Body of pancreas (tissue), 4 donors: ENCODE measurements at regions not wholly inside any gene's neighbourhood (a gene's known extent, or its start where the extent isn't known, plus 50 kb on each side); places are given as distances from the start of the nearest gene placed in this dataset.
"Not testable (repeated sequence)": the region's sequence is repeated elsewhere in the genome, so short reads cannot be mapped to it uniquely, and the experiment has no call there.

Experiments used
- ATAC-seq: fragments of 150-250 bp; one replicate; pipeline ENCODE4 v1.9.1; 2016
- DNase-seq, 4 donors: peaks; one replicate each; pipeline ENCODE4 v3.0.0-alpha.2; 2019
- H3K27ac ChIP-seq, 4 donors: fragments of 200-600 bp; sonication (generic); 1 replicate in 3 of 4; 2 replicates in 1 of 4; pipeline versions ENCODE4 v1.5.1 to v1.6.1; 2016 to 2019; ENCODE audit warnings: mild to moderate bottlenecking in 1 of 4, mixed read lengths in 1 of 4, moderate library complexity in 1 of 4
- H3K27me3 ChIP-seq, 2 donors: fragments of 200-600 bp; sonication (generic); one replicate each; pipeline ENCODE4 v1.6.0; 2016; ENCODE audit warnings: mild to moderate bottlenecking in 1 of 2
- H3K36me3 ChIP-seq, 2 donors: fragments of 200-600 bp; sonication (generic); replicated peaks in 1 of 2; 2 replicates each; pipeline ENCODE4 v1.5.1; 2016; ENCODE audit warnings: low read depth in 2 of 2; ENCODE audit not compliant: insufficient read depth in 1 of 2
- H3K4me1 ChIP-seq: fragments of 200-600 bp; sonication (generic); one replicate; pipeline ENCODE4 v1.6.0; 2016
- H3K4me3 ChIP-seq, 2 donors: fragments of 200-600 bp; sonication (generic); 1 replicate in 1 of 2; 2 replicates in 1 of 2; pipeline ENCODE4 v1.5.1; 2016 to 2019
- H3K9me3 ChIP-seq, 3 donors: fragments of 200-600 bp; sonication (generic); 1 replicate in 2 of 3; 2 replicates in 1 of 3; pipeline ENCODE4 v1.5.1; 2016
- POLR2A ChIP-seq, 3 donors: fragments of 450-650 bp; IDR thresholded peaks; one replicate each; pipeline ENCODE4 v1.6.1; 2016; ENCODE audit warnings: antibody characterized with exemption in 3 of 3, mild to moderate bottlenecking in 2 of 3
- WGBS, 2 donors: methylation state at CpG; one replicate each; pipeline ENCODE4 v1.1.5; 2017; 5-methylcytosine and 5-hydroxymethylcytosine counted together
- intact Hi-C: fragments of 100-400 bp; cut with DNase I; formaldehyde crosslinking; loops from one replicate; pipeline ENCODE4 v1.15.1; 2023
- TF ChIP-seq, protein P1 (sequence below), 7 experiments: fragments of 450-650 bp in 4 of 7; fragments of 200-600 bp in 3 of 7; sonication (generic) in 3 of 7; IDR thresholded peaks; one replicate each; pipeline ENCODE4 v1.5.1; 2016 to 2019; ENCODE audit warnings: antibody characterized with exemption in 7 of 7

DNA sequence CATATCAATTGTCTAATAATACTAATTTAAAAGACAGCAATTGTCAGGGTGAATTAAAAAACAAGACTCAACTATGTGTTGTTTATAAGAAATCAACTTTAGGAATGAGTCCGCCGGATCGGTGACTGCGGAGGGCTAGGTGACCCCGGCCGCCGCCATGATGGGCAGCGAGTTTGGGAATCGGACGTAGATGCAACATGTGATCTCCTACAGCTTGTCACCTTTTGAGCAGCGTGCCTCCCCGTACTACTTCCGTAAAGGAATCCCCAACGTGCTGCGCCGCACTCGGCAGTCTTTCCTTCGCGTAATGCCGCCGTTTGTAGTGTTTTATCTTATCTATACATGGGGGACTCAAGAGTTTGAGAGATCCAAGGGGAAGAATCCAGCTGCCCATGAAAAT lies 742.5 kb upstream of the PABPC4L start:
- H3K27me3 ChIP-seq = no peaks in the 10 kb centered on the region
- no peak overlapping the region for H3K27ac ChIP-seq
- no peaks in the 10 kb centered on the region for H3K36me3 ChIP-seq
- 92 to 95% methylated on average over 21 of the region's 21 CpGs for WGBS, 2 donors
- DNase-seq (no peak), ATAC-seq (no peak)
- intact Hi-C loops = no loop called here
- H3K4me1 ChIP-seq = no peaks in the 10 kb centered on the region
- no peaks in the 10 kb centered on the region for H3K9me3 ChIP-seq
- TF ChIP-seq, protein P1, sequence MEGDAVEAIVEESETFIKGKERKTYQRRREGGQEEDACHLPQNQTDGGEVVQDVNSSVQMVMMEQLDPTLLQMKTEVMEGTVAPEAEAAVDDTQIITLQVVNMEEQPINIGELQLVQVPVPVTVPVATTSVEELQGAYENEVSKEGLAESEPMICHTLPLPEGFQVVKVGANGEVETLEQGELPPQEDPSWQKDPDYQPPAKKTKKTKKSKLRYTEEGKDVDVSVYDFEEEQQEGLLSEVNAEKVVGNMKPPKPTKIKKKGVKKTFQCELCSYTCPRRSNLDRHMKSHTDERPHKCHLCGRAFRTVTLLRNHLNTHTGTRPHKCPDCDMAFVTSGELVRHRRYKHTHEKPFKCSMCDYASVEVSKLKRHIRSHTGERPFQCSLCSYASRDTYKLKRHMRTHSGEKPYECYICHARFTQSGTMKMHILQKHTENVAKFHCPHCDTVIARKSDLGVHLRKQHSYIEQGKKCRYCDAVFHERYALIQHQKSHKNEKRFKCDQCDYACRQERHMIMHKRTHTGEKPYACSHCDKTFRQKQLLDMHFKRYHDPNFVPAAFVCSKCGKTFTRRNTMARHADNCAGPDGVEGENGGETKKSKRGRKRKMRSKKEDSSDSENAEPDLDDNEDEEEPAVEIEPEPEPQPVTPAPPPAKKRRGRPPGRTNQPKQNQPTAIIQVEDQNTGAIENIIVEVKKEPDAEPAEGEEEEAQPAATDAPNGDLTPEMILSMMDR (IDR thresholded peaks at IDR 0.05) = no peak
- no peak for TF ChIP-seq POLR2A (IDR thresholded peaks at IDR 0.05)
- no peak overlapping the region for H3K4me3 ChIP-seq

- Histone ChIP-seq H3K9me3 (no peaks in the 10 kb centered on the region), H3K36me3 (no peaks in the 10 kb centered on the region), H3K27me3 (no peaks in the 10 kb centered on the region), H3K27ac (no peak overlapping the region), H3K4me1 (no peaks in the 10 kb centered on the region), H3K4me3 (no peak overlapping the region)
- ATAC-seq (no peak), DNase-seq (no peak)
- TF ChIP-seq, protein P1 (IDR thresholded peaks at IDR 0.05) = no peak
- TF ChIP-seq POLR2A (IDR thresholded peaks at IDR 0.05) = no peak
- WGBS, 2 donors = 72 to 75% methylated on average over 3 of the region's 3 CpGs
- intact Hi-C loops = no loop called here
Measured at GRCh38 chr4:134936014-134936413, 734.4 kb upstream of the PABPC4L start.

DNA sequence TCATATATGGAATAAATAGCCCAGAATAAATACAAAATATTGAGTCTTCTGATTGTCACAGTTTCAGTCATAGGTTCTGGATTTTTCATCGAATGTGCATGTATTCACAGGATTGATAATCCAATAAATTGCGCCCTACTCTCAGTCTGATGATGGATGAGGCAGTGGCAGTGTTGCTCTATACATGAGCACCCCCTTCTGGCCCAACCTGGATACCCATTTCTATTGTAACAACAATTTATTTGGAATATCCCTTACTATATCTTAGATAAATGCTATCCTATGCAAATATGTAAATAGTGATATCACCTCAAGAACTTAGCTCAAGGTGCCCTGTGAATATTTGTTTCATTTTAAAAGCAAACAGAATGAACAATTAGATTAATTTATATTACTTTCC lies 733.7 kb upstream of the PABPC4L start:
- Histone ChIP-seq H3K27me3 (no peaks in the 10 kb centered on the region), H3K36me3 (no peaks in the 10 kb centered on the region), H3K4me1 (no peaks in the 10 kb centered on the region), H3K9me3 (no peaks in the 10 kb centered on the region), H3K4me3 (no peak overlapping the region), H3K27ac (no peak overlapping the region)
- DNase-seq (peak in 2 of 4 donors; percentile 8 to 17), ATAC-seq (no peak)
- intact Hi-C loops = no loop called here
- WGBS, 2 donors = 39 to 67% methylated on average over 2 of the region's 2 CpGs
- no peak for TF ChIP-seq POLR2A (IDR thresholded peaks at IDR 0.05)
- TF ChIP-seq, protein P1 (IDR thresholded peaks at IDR 0.05) = peak in 5 of 7 experiments; percentile 8 to 35 (median 23)

DNA sequence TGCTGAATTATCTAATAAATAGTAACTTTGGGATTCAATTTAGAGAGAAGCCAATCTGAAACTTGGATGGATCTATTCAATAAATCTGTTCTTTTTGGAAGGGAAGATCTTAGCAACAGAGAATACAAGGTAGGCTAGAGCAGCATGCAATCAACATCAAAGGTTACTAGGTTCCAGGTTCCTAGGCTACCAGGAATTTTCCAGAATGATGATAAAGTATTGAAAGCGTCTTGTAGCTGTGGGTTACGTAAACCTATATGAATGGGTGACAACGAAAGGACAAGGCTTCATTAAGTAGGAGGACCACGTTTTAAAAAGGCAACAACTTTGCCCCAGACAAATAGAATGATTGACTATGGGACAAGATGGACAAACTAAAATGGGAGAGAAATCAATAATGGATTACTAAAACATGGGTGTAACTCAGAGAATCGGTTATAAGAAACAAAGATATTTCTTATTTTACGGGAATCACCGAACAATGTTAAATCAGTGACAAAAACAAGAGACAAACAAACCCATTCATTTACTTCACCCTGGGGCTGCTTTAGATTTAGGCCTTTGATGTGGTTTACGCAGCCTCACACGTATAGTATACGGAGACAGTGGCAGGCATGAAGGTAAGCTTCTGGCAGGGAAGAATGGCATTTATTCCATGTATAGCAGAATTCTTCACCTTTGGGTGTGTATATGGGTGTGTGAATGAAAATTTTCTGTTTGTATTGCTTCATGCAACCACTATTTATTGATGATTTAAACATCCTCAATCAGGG lies 732.6 kb upstream of the PABPC4L start:
- ATAC-seq = no peak
- no peak for TF ChIP-seq POLR2A (IDR thresholded peaks at IDR 0.05)
- TF ChIP-seq, protein P1 (IDR thresholded peaks at IDR 0.05) = no peak
- H3K4me1 ChIP-seq = no peaks in the 10 kb centered on the region
- WGBS, 2 donors = 64 to 66% methylated on average over 10 of the region's 10 CpGs
- no peaks in the 10 kb centered on the region for H3K9me3 ChIP-seq
- intact Hi-C loops = no loop called here
- H3K4me3 ChIP-seq = no peak overlapping the region
- no peak for DNase-seq
- H3K27ac ChIP-seq = no peak overlapping the region
- H3K27me3 ChIP-seq = no peaks in the 10 kb centered on the region
- no peaks in the 10 kb centered on the region for H3K36me3 ChIP-seq

GRCh38 chr4:134915355-134915754 lies 713.8 kb upstream of the PABPC4L start:
- DNase-seq (no peak), ATAC-seq (no peak)
- TF ChIP-seq, protein P1 (IDR thresholded peaks at IDR 0.05) = no peak
- TF ChIP-seq POLR2A (IDR thresholded peaks at IDR 0.05) = no peak
- WGBS, 2 donors = 83 to 85% methylated on average over 2 of the region's 2 CpGs
- H3K9me3 ChIP-seq = no peaks in the 10 kb centered on the region
- no peaks in the 10 kb centered on the region for H3K27me3 ChIP-seq
- no peaks in the 10 kb centered on the region for H3K36me3 ChIP-seq
- H3K4me3 ChIP-seq = no peak overlapping the region
- H3K4me1 ChIP-seq = no peaks in the 10 kb centered on the region
- H3K27ac ChIP-seq = no peak overlapping the region
- intact Hi-C loops = no loop called here

GRCh38 chr4:134914250-134914649 lies 712.7 kb upstream of the PABPC4L start:
- H3K4me1 ChIP-seq, intact Hi-C loops, ATAC-seq, H3K27me3 ChIP-seq, DNase-seq, H3K27ac ChIP-seq, H3K4me3 ChIP-seq, H3K9me3 ChIP-seq, H3K36me3 ChIP-seq: not testable (repeated sequence)
- WGBS, 2 donors = 64 to 71% methylated on average over 7 of the region's 7 CpGs
